NCI-H2196 (cell line): ENCODE measurements at regions not wholly inside any gene's neighbourhood (a gene's known extent, or its start where the extent isn't known, plus 50 kb on each side); places are given as distances from the start of the nearest gene placed in this dataset.
"Not testable (repeated sequence)": the region's sequence is repeated elsewhere in the genome, so short reads cannot be mapped to it uniquely, and the experiment has no call there.

Experiments used
- DNase-seq: peaks from one replicate; lab custom pipeline; 2025; ENCODE audit not compliant: unreplicated experiment; lab: John Stamatoyannopoulos, UW

GRCh38 chr16:17755158-17755557, 284.4 kb upstream of the XYLT1 start:
- DNase-seq: no peak

GRCh38 chr16:17753434-17753833, 282.7 kb upstream of the XYLT1 start:
- no peak for DNase-seq

GRCh38 chr16:17749706-17750105, 278.9 kb upstream of the XYLT1 start:
- DNase-seq: no peak

GRCh38 chr16:17748044-17748719, 277.4 kb upstream of the XYLT1 start:
- DNase-seq: no peak

- DNase-seq: no peak
Observed at GRCh38 chr16:17747081-17747756, 276.5 kb upstream of the XYLT1 start.

- no peak for DNase-seq
Observed at GRCh38 chr16:17744921-17745572, 274.3 kb upstream of the XYLT1 start.

- DNase-seq: no peak
Observed at GRCh38 chr16:17743578-17743977, 272.8 kb upstream of the XYLT1 start.

- no peak for DNase-seq
Observed at GRCh38 chr16:17743158-17743557, 272.4 kb upstream of the XYLT1 start.

- not testable (repeated sequence) for DNase-seq
Observed at GRCh38 chr16:17735099-17735498, 264.3 kb upstream of the XYLT1 start.

GRCh38 chr16:17729820-17730219, 259.1 kb upstream of the XYLT1 start:
- DNase-seq: no peak

- DNase-seq: no peak
Observed at GRCh38 chr16:17728196-17728595, 257.4 kb upstream of the XYLT1 start.

GRCh38 chr16:17724242-17724898, 253.6 kb upstream of the XYLT1 start:
- no peak for DNase-seq

GRCh38 chr16:17723531-17724134, 252.9 kb upstream of the XYLT1 start:
- DNase-seq: no peak

- DNase-seq: no peak
Observed at GRCh38 chr16:17718495-17718894, 247.7 kb upstream of the XYLT1 start.

GRCh38 chr16:17705847-17706246, 235.1 kb upstream of the XYLT1 start:
- DNase-seq: no peak

- DNase-seq: no peak
Observed at GRCh38 chr16:17696616-17697015, 225.9 kb upstream of the XYLT1 start.

GRCh38 chr16:17692484-17692883, 221.7 kb upstream of the XYLT1 start:
- DNase-seq: no peak

GRCh38 chr16:17691899-17692176, 221.1 kb upstream of the XYLT1 start:
- no peak for DNase-seq

GRCh38 chr16:17691106-17691898, 220.5 kb upstream of the XYLT1 start:
- DNase-seq: no peak

- DNase-seq: no peak
Observed at GRCh38 chr16:17685447-17685846, 214.7 kb upstream of the XYLT1 start.

GRCh38 chr16:17683281-17683680, 212.5 kb upstream of the XYLT1 start:
- no peak for DNase-seq
